ENCODE measurements at regions not wholly inside any gene's neighbourhood (a gene's known extent, or its start where the extent isn't known, plus 50 kb on each side); places are given as distances from the start of the nearest gene placed in this dataset.

GRCh38 chr3:159127021-159127392 is 325.2 kb downstream of the MFSD1 start:
- Histone ChIP-seq H3K27me3 (ENCODE audit: insufficient read depth, low read length) (no peaks in the 10 kb centered on the region), H3K4me3 (ENCODE audit: low read length) (no peak overlapping the region), H3K4me1 (ENCODE audit: insufficient read depth, low read length) (no peaks in the 10 kb centered on the region), H2AFZ (ENCODE audit: low read depth, low read length) (no peak overlapping the region), H3K9me3 (ENCODE audit: low read length) (no peaks in the 10 kb centered on the region), H3K36me3 (ENCODE audit: insufficient read depth, low read length) (no peaks in the 10 kb centered on the region)

DNA sequence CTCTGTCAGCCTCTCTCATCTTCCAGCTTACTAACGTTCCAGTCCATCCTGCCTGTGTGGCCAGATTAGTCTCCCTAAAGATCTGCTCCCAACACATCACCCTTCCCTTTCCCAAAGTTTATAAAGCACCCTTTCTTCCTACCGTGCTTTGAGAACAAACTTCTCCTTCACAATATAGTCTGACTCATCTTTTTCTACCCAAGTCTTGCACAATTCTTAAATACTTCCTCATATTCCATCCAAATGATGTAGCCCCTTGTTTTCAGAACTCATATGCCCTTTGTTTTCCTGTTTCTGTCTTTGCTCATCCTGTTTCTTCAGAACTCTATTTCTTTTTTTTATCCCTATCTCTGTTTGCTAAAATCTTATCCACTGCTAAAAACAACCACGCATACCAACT is 326.8 kb downstream of the MFSD1 start:
- H3K4me1 ChIP-seq (ENCODE audit: insufficient read depth, low read length), result no peaks in the 10 kb centered on the region

GRCh38 chr3:159130108-159130507 is 328.3 kb downstream of the MFSD1 start:
- no peaks in the 10 kb centered on the region for H3K9me3 ChIP-seq (ENCODE audit: low read length)
- H3K27me3 ChIP-seq (ENCODE audit: insufficient read depth, low read length), result no peaks in the 10 kb centered on the region
- H3K36me3 ChIP-seq (ENCODE audit: insufficient read depth, low read length), result no peaks in the 10 kb centered on the region
- no peak overlapping the region for H2AFZ ChIP-seq (ENCODE audit: low read depth, low read length)
- H3K4me1 ChIP-seq (ENCODE audit: insufficient read depth, low read length), result no peaks in the 10 kb centered on the region
- H3K4me3 ChIP-seq (ENCODE audit: low read length), result no peak overlapping the region

More for the DNA sequence above, 326.8 kb downstream of the MFSD1 start:
- no peak overlapping the region for H2AFZ ChIP-seq (ENCODE audit: low read depth, low read length)
- H3K4me3 ChIP-seq (ENCODE audit: low read length), result no peak overlapping the region
- H3K36me3 ChIP-seq (ENCODE audit: insufficient read depth, low read length), result no peaks in the 10 kb centered on the region
- H3K27me3 ChIP-seq (ENCODE audit: insufficient read depth, low read length), result no peaks in the 10 kb centered on the region
- no peaks in the 10 kb centered on the region for H3K9me3 ChIP-seq (ENCODE audit: low read length)

GRCh38 chr3:159131376-159131775 is 329.5 kb downstream of the MFSD1 start:
- Histone ChIP-seq H3K36me3 (ENCODE audit: insufficient read depth, low read length) (no peaks in the 10 kb centered on the region), H3K9me3 (ENCODE audit: low read length) (no peaks in the 10 kb centered on the region), H2AFZ (ENCODE audit: low read depth, low read length) (no peak overlapping the region), H3K27me3 (ENCODE audit: insufficient read depth, low read length) (no peaks in the 10 kb centered on the region), H3K4me3 (ENCODE audit: low read length) (no peak overlapping the region), H3K4me1 (ENCODE audit: insufficient read depth, low read length) (no peaks in the 10 kb centered on the region)

DNA sequence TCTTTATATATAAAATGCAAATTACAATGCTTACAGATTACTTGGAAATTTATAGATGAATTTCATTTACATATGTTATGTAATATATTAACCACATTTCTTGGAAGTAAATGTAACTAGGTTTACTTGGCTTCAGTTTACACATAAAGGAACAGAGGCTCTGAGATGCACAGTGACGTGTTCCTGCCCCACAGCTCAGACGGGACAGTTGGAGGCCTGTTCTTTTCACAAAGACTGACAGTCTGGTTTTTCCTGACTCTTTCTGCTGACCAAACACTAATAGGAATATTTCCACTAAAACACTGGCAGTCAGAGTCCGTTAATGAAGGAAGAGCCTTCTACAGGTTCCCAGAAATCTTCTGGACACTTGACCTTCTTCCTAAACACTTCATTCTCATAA is 336.1 kb downstream of the MFSD1 start:
- Histone ChIP-seq H3K36me3 (ENCODE audit: insufficient read depth, low read length) (no peaks in the 10 kb centered on the region), H3K4me3 (ENCODE audit: low read length) (no peak overlapping the region), H3K27me3 (ENCODE audit: insufficient read depth, low read length) (no peaks in the 10 kb centered on the region), H3K9me3 (ENCODE audit: low read length) (no peaks in the 10 kb centered on the region), H2AFZ (ENCODE audit: low read depth, low read length) (no peak overlapping the region), H3K4me1 (ENCODE audit: insufficient read depth, low read length) (no peaks in the 10 kb centered on the region)

DNA sequence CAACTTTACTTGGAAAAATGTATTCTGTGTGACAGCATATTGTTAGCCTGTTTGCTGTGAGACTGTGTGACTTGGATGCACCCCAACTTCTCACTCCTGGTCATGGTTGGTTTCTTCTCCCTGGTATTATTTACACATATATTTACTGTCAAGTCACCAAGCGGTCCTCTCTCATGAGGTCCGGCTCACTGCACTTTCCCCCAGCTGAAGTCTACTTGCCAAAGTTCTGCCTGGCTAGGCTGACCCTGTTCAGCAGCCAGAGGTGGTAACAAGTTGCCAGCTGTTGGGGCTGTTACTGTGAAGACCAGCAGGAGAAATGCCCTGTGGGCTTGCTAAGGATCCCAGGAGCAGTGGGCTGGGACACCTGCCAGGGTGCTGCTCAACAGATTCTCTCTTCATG is 337.5 kb downstream of the MFSD1 start:
- H3K4me3 ChIP-seq (ENCODE audit: low read length), result no peak overlapping the region
- H3K27me3 ChIP-seq (ENCODE audit: insufficient read depth, low read length), result no peaks in the 10 kb centered on the region
- H3K4me1 ChIP-seq (ENCODE audit: insufficient read depth, low read length), result peaks cover 3% of the 10 kb centered on the region
- no peaks in the 10 kb centered on the region for H3K9me3 ChIP-seq (ENCODE audit: low read length)
- no peak overlapping the region for H2AFZ ChIP-seq (ENCODE audit: low read depth, low read length)
- no peaks in the 10 kb centered on the region for H3K36me3 ChIP-seq (ENCODE audit: insufficient read depth, low read length)

DNA sequence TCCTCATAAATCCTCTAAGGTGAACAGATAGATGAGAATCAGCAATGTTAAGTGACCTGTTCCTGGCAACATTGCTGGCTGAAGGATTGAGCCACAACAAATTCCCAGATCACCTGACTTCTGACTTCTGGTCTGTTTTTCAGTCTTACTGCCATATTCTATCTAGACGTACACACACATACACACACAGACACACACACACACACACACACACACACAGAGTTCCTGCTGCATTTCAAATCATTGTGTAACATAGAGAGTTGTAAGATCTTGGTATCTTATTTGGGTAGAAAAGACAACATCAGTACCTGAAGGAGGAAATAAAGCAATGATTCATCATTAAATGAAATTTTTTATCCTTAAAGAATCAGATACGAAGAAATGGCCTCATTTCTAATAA is 342.6 kb downstream of the MFSD1 start:
- no peaks in the 10 kb centered on the region for H3K36me3 ChIP-seq (ENCODE audit: insufficient read depth, low read length)

DNA sequence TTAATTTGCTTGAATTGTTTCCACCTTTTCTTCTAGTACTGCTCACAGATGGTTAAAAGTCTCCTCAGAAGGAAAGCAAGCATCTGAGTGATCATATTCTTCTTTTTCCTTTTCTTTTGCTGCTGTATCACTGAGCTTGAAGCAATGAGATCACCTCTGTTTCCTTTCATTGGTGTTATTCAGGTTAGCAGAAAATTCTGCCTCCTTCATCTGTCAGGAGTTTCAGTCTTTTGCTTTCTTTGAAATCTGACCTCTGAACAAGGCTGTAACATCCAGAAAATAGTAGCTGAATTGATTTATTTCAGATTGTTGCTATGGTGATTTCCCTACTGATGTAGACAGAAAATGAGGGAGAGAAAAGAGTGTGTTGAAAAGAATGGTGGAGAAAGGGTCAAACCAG is 343.0 kb downstream of the MFSD1 start:
- no peaks in the 10 kb centered on the region for H3K9me3 ChIP-seq (ENCODE audit: low read length)
- H3K27me3 ChIP-seq (ENCODE audit: insufficient read depth, low read length), result no peaks in the 10 kb centered on the region
- no peak overlapping the region for H3K4me3 ChIP-seq (ENCODE audit: low read length)
- peak overlapping the region; percentile 22 for H2AFZ ChIP-seq (ENCODE audit: low read depth, low read length)
- no peaks in the 10 kb centered on the region for H3K36me3 ChIP-seq (ENCODE audit: insufficient read depth, low read length)
- H3K4me1 ChIP-seq (ENCODE audit: insufficient read depth, low read length), result peaks cover 14% of the 10 kb centered on the region

More for the DNA sequence above, 342.6 kb downstream of the MFSD1 start:
- Histone ChIP-seq H3K4me3 (ENCODE audit: low read length) (no peak overlapping the region), H3K4me1 (ENCODE audit: insufficient read depth, low read length) (peaks cover 14% of the 10 kb centered on the region), H3K9me3 (ENCODE audit: low read length) (no peaks in the 10 kb centered on the region), H2AFZ (ENCODE audit: low read depth, low read length) (peak overlapping the region; percentile 22), H3K27me3 (ENCODE audit: insufficient read depth, low read length) (no peaks in the 10 kb centered on the region)

GRCh38 chr3:159146392-159146791 is 344.5 kb downstream of the MFSD1 start:
- no peak overlapping the region for H3K4me3 ChIP-seq (ENCODE audit: low read length)
- H2AFZ ChIP-seq (ENCODE audit: low read depth, low read length), result no peak overlapping the region
- H3K4me1 ChIP-seq (ENCODE audit: insufficient read depth, low read length), result peaks cover 14% of the 10 kb centered on the region
- H3K36me3 ChIP-seq (ENCODE audit: insufficient read depth, low read length), result no peaks in the 10 kb centered on the region
- H3K9me3 ChIP-seq (ENCODE audit: low read length), result no peaks in the 10 kb centered on the region
- H3K27me3 ChIP-seq (ENCODE audit: insufficient read depth, low read length), result no peaks in the 10 kb centered on the region

DNA sequence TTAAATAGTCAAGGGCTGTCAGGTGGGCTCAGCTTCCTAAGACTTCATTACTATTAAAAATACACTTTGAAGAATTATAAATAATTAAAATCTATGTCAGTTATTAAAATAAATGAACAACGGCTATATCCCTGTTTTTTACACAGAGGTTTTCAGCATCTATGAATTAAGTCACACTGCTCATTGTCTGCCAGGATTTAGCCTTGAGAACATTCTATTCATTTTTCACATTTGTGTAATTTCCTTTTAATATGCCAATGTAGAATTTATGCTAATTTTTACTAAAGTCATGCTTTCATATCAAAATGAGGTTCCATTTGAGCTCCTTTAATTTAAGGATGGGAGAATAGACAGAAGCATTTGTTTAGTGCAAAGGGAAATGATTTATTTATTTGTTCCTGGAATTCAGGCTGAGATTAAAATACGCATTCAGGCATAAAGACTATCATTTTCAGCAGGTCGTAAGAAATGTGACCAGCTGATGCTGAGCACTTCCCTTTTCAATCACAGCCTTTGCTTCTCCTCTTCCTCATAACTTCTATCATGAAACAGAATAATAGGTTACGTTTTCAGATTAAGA is 345.1 kb downstream of the MFSD1 start:
- no peak overlapping the region for H3K4me3 ChIP-seq (ENCODE audit: low read length)
- H2AFZ ChIP-seq (ENCODE audit: low read depth, low read length), result no peak overlapping the region
- no peaks in the 10 kb centered on the region for H3K27me3 ChIP-seq (ENCODE audit: insufficient read depth, low read length)
- no peaks in the 10 kb centered on the region for H3K36me3 ChIP-seq (ENCODE audit: insufficient read depth, low read length)
- H3K9me3 ChIP-seq (ENCODE audit: low read length), result no peaks in the 10 kb centered on the region
- peaks cover 14% of the 10 kb centered on the region for H3K4me1 ChIP-seq (ENCODE audit: insufficient read depth, low read length)

DNA sequence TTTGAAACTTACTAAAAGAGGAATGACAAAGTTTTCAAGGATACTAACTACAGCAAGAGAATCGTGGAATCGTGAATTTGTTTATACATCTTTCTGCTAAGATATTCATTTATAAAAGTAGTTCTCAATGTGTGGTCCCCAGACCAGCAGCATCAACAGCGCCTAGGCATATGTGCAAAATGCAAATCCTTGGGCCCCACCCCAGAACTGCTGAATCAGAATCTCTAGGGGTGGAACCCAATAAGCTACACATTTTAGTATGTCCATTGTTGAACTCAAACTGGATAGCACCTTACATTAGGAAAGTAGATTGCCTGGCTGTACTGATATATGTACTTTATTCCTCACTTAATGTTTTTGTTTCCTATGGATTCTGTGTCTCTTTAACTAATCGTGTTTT is 346.0 kb downstream of the MFSD1 start:
- Histone ChIP-seq H3K27me3 (ENCODE audit: insufficient read depth, low read length) (no peaks in the 10 kb centered on the region), H3K4me3 (ENCODE audit: low read length) (no peak overlapping the region), H3K36me3 (ENCODE audit: insufficient read depth, low read length) (no peaks in the 10 kb centered on the region), H3K4me1 (ENCODE audit: insufficient read depth, low read length) (peaks cover 14% of the 10 kb centered on the region), H3K9me3 (ENCODE audit: low read length) (no peaks in the 10 kb centered on the region), H2AFZ (ENCODE audit: low read depth, low read length) (no peak overlapping the region)

GRCh38 chr3:159148466-159148865 is 346.6 kb downstream of the MFSD1 start:
- Histone ChIP-seq H2AFZ (ENCODE audit: low read depth, low read length) (no peak overlapping the region), H3K4me1 (ENCODE audit: insufficient read depth, low read length) (peaks cover 14% of the 10 kb centered on the region), H3K4me3 (ENCODE audit: low read length) (no peak overlapping the region), H3K27me3 (ENCODE audit: insufficient read depth, low read length) (no peaks in the 10 kb centered on the region), H3K36me3 (ENCODE audit: insufficient read depth, low read length) (no peaks in the 10 kb centered on the region), H3K9me3 (ENCODE audit: low read length) (no peaks in the 10 kb centered on the region)

- Histone ChIP-seq H3K4me1 (ENCODE audit: insufficient read depth, low read length) (peaks cover 12% of the 10 kb centered on the region), H2AFZ (ENCODE audit: low read depth, low read length) (no peak overlapping the region), H3K36me3 (ENCODE audit: insufficient read depth, low read length) (no peaks in the 10 kb centered on the region), H3K4me3 (ENCODE audit: low read length) (no peak overlapping the region), H3K9me3 (ENCODE audit: low read length) (no peaks in the 10 kb centered on the region), H3K27me3 (ENCODE audit: insufficient read depth, low read length) (no peaks in the 10 kb centered on the region)
Measured at GRCh38 chr3:159149131-159149530, 347.3 kb downstream of the MFSD1 start.

DNA sequence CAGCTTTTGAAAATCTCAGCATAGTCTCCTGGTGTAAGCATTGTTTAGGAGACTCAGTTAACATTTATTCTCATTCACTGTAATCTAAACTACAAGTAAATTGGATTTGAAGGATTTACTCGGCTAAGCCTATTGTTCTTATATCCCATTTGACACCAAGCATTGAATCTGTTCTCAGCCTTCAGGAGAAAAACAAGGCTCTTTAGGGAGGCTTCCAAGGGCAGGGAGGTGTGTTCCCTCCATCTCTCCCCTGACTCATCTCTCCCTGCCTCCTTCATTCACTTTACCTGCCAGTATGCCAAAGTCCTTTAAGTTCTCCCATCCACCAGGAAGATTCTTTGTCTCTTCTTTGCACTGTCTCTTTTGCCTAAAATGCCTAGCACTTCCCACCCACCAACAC is 347.8 kb downstream of the MFSD1 start:
- H3K27me3 ChIP-seq (ENCODE audit: insufficient read depth, low read length), result no peaks in the 10 kb centered on the region
- H3K36me3 ChIP-seq (ENCODE audit: insufficient read depth, low read length), result no peaks in the 10 kb centered on the region
- H2AFZ ChIP-seq (ENCODE audit: low read depth, low read length), result no peak overlapping the region
- peaks cover 7% of the 10 kb centered on the region for H3K4me1 ChIP-seq (ENCODE audit: insufficient read depth, low read length)
- no peaks in the 10 kb centered on the region for H3K9me3 ChIP-seq (ENCODE audit: low read length)
- H3K4me3 ChIP-seq (ENCODE audit: low read length), result no peak overlapping the region

Data from neuron (in vitro differentiated cells).